Colonic mucosa (tissue), 4 donors: ENCODE measurements at regions not wholly inside any gene's neighbourhood (a gene's known extent, or its start where the extent isn't known, plus 50 kb on each side); places are given as distances from the start of the nearest gene placed in this dataset.

ENCODE experiments used
- DNase-seq: peaks from one replicate; pipeline ENCODE4 v3.0.0-alpha.2; 2020
- H3K27ac ChIP-seq: fragments of 200-600 bp; one replicate; pipeline ENCODE4 v1.8.0; 2021
- H3K27me3 ChIP-seq: fragments of 200-600 bp; one replicate; pipeline ENCODE4 v1.8.0; 2021
- H3K36me3 ChIP-seq: fragments of 200-600 bp; one replicate; pipeline ENCODE4 v1.8.0; 2021
- H3K4me1 ChIP-seq: fragments of 200-600 bp; one replicate; pipeline ENCODE4 v1.8.0; 2021; ENCODE audit warnings: mild to moderate bottlenecking
- H3K4me3 ChIP-seq: fragments of 200-600 bp; one replicate; pipeline ENCODE4 v1.8.0; 2021
- H3K9ac ChIP-seq, 2 donors: one replicate each; pipeline ENCODE4 v1.7.0; 2013; ENCODE audit warnings: control low read depth in 2 of 2, low read depth in 2 of 2, low read length in 2 of 2
- H3K9me3 ChIP-seq: fragments of 200-600 bp; one replicate; pipeline ENCODE4 v1.8.0; 2021
- CTCF ChIP-seq: fragments of 200-600 bp; IDR thresholded peaks from one replicate; pipeline ENCODE4 v1.8.0; 2022; ENCODE audit warnings: antibody characterized with exemption, mild to moderate bottlenecking
- intact Hi-C: fragments of 100-400 bp; cut with DNase I; formaldehyde crosslinking; loops from one replicate; pipeline ENCODE4 v1.14.1; 2022
- donor health status: healthy.
- donor health status: DM: no; HTN: no; CAD: no.
- donor health status: DM: no; HTN: no; CAD: no.

GRCh38 chr4:157973297-157973696 lies 199.5 kb downstream of the GASK1B start:
- Histone ChIP-seq H3K4me3 (no peak overlapping the region), H3K27me3 (no peaks in the 10 kb centered on the region), H3K4me1 (no peaks in the 10 kb centered on the region), H3K36me3 (no peaks in the 10 kb centered on the region), H3K9me3 (no peaks in the 10 kb centered on the region), H3K9ac (no peak overlapping the region), H3K27ac (no peak overlapping the region)
- no peak for DNase-seq
- no peak for TF ChIP-seq CTCF
- intact Hi-C loops: no loop called here

- H3K4me1 ChIP-seq: no peaks in the 10 kb centered on the region
- H3K9me3 ChIP-seq: no peaks in the 10 kb centered on the region
- H3K36me3 ChIP-seq: no peaks in the 10 kb centered on the region
- no peak overlapping the region for H3K4me3 ChIP-seq
- intact Hi-C loops: no loop called here
- no peak overlapping the region for H3K9ac ChIP-seq
- no peaks in the 10 kb centered on the region for H3K27me3 ChIP-seq
- TF ChIP-seq CTCF: no peak
- DNase-seq: no peak
- no peak overlapping the region for H3K27ac ChIP-seq
Observed at GRCh38 chr4:157964463-157964862, 208.4 kb downstream of the GASK1B start.

- H3K9ac ChIP-seq: no peak overlapping the region
- H3K36me3 ChIP-seq: no peaks in the 10 kb centered on the region
- intact Hi-C loops: no loop called here
- H3K4me1 ChIP-seq: no peaks in the 10 kb centered on the region
- no peak overlapping the region for H3K27ac ChIP-seq
- H3K27me3 ChIP-seq: no peaks in the 10 kb centered on the region
- no peak for TF ChIP-seq CTCF
- H3K4me3 ChIP-seq: no peak overlapping the region
- H3K9me3 ChIP-seq: no peaks in the 10 kb centered on the region
- no peak for DNase-seq
Observed at GRCh38 chr4:157961229-157961990, 211.4 kb downstream of the GASK1B start.

GRCh38 chr4:157957905-157958304 lies 214.9 kb downstream of the GASK1B start:
- Histone ChIP-seq H3K9me3 (no peaks in the 10 kb centered on the region), H3K27me3 (no peaks in the 10 kb centered on the region), H3K9ac (no peak overlapping the region), H3K27ac (no peak overlapping the region), H3K4me1 (no peaks in the 10 kb centered on the region), H3K4me3 (no peak overlapping the region), H3K36me3 (no peaks in the 10 kb centered on the region)
- DNase-seq: no peak
- intact Hi-C loops: no loop called here
- no peak for TF ChIP-seq CTCF

GRCh38 chr4:157942017-157942416 lies 230.8 kb downstream of the GASK1B start:
- no peak overlapping the region for H3K4me3 ChIP-seq
- no peak overlapping the region for H3K9ac ChIP-seq
- H3K9me3 ChIP-seq: no peaks in the 10 kb centered on the region
- intact Hi-C loops: no loop called here
- TF ChIP-seq CTCF: no peak
- H3K4me1 ChIP-seq: no peaks in the 10 kb centered on the region
- no peaks in the 10 kb centered on the region for H3K36me3 ChIP-seq
- no peaks in the 10 kb centered on the region for H3K27me3 ChIP-seq
- DNase-seq: no peak
- no peak overlapping the region for H3K27ac ChIP-seq
